NCI-H2029 (cell line): ENCODE measurements at regions not wholly inside any gene's neighbourhood (a gene's known extent, or its start where the extent isn't known, plus 50 kb on each side); places are given as distances from the start of the nearest gene placed in this dataset.

Source experiments
- DNase-seq: peaks from one replicate; lab custom pipeline; 2025; lab: John Stamatoyannopoulos, UW

- DNase-seq: no peak
Observed at GRCh38 chr5:96283589-96283988, 149.5 kb downstream of the PCSK1 start.

DNA sequence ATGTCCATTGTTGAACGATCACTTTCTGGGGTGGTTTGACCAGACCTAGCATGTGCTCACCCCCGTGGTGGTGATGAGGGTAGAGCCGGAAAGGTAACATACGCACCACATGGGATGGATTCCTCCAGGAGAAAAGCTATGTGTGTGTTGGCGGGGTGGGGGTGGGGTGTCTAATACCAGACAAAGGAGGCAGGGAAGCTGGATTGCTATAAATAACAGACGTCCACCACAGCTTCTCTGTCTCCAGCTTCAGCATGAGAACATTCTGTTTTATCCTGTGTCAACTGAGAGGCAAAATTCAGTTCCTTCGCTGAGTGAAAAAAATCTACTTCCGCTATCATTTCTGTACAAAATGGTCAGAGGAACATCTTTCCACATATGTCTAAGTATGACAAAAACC is 151.0 kb downstream of the PCSK1 start:
- no peak for DNase-seq

- DNase-seq: no peak
Observed at GRCh38 chr5:96280946-96281393, 152.1 kb downstream of the PCSK1 start.

DNA sequence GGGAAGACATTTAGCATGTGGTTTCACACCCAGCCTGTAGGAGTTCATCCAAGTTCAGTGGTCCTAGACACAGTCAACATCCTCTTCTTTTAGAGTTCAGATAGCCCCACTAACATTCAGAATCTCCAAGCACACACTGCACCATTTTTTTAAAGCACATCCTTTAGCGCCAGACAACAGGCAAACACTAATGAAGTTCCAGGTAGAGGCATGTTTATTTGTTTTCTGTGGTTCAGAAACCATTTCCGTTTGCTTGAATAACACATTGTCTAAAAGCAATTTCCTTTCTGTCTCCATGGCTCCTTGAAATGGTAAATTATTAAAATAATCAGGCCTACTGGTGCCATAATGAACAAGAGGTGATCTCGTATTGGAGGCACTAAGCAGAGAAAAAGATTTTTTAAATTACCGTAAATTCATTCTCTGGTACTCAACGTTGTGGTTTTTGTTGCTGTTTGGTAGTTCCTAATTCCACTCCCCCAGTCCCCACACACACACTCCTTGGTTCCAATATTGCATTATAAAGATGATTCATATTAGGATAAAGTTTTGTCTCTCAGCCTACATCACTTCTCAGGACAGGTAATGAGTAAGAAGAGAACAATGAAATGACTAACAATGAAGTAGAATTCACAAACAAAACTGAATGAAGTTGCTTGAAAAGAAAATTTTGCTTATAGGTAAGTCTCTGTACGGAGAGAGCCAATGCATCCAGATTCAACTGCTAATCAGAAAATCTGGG is 153.1 kb downstream of the PCSK1 start:
- DNase-seq: no peak

DNA sequence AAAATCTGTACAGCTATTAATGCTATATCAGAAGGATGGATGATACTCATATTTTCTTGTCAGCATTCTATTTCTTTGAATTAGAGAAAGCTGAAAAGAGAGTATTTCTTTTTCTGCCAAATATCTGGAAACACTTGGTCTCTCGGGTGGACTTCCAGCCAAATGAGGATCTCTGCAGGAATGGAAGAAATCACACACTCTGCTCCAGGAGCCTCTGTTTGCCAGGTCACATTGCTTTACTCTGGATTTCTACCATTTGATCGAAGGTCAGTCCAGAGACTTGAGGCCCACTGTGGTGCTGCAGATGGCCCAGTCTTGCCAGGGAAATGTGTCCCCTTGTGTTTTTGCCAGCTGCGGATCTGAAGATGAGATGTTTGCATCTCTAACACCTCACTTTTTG is 154.1 kb downstream of the PCSK1 start:
- no peak for DNase-seq

GRCh38 chr5:96275051-96275450 is 158.0 kb downstream of the PCSK1 start:
- DNase-seq: no peak

- DNase-seq: no peak
Observed at GRCh38 chr5:96265487-96265886, 167.6 kb downstream of the PCSK1 start.

GRCh38 chr5:96264047-96264446 is 169.0 kb downstream of the PCSK1 start:
- no peak for DNase-seq

DNA sequence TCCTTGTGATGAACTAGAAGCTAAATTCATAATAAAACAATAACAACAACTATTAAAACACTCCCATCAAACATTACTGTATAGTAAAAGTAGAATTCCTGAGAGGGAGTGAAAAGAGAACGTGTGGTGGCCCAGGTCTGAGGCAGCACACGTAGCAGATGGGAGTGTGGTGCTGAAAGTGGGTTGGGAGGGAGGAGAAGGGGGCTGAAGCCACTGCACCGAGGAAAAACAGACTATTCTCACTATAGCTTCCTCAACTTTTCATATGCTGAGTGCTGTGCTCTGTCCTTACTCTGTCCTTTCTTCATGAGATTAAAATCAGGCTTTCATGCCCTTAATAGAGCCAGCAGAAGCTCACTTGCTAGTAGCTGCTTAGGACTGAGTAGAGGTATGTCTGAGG is 170.9 kb downstream of the PCSK1 start:
- no peak for DNase-seq

GRCh38 chr5:96260009-96260408 is 173.0 kb downstream of the PCSK1 start:
- no peak for DNase-seq

DNA sequence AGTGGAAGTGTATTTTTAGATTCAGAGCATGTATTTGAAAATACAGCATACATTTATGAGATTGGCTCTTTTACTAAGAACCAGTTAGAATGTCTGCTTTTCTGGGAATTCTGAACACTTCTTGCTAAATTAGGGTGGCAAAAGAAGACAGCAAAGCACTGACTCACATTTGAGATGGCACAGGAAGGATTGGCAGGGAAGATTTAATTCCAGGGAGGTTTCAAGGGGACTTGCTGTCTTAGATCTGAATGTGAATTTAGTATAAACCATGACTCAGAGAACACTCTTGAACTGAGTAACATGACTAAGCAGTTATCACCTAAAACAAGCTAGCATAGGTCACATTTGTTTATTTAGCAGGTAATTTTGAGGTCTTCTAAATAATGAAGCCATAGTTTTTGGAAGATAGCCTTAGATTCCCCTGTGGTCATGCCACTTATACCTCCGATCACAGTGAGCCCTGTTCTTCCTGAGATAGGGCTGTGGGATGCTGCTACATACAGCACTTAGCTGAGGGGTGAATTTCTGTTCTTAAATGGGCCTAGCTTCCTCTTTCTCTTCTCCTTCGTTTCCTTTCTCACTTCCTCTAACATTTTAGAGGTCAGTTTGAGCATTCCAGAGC is 173.8 kb downstream of the PCSK1 start:
- DNase-seq: no peak

GRCh38 chr5:96258692-96259091 is 174.4 kb downstream of the PCSK1 start:
- no peak for DNase-seq

- DNase-seq: no peak
Observed at GRCh38 chr5:96257904-96258303, 175.1 kb downstream of the PCSK1 start.

GRCh38 chr5:96256795-96257470 is 176.1 kb downstream of the PCSK1 start:
- no peak for DNase-seq

DNA sequence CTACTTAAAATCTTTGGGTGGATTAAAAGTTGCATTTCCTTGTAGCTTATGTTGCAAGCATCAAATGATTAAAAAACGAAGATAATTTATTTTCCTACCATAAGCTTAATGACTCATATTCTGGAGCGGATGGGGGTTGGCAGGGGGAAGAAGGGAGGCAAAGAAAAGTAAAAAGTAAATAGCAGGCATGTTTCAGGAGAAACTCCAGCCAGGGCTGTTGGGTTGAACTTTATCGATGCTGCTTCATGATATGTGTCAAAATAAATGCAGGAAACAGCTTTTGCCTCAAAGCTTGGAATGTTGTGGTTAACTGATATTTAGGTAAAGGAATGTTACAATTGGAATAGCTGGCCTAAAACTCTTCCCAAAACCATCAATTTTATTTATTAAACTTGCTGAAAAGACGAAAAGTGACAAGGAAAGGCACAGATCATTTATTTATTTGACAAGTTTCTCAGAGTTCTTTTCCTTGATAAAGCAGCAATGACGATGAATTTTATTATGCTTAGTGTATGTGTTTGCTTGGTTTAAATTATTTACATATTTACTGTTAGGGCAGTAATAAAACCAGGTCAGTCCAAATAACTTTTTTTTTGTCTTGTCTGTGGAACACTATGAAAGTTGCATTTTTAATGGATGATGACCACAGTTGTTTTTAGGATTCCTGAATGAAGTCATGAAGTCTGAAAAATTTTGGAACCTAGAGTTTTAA is 177.9 kb downstream of the PCSK1 start:
- DNase-seq: no peak

- DNase-seq: no peak
Observed at GRCh38 chr5:96253140-96253539, 179.9 kb downstream of the PCSK1 start.

DNA sequence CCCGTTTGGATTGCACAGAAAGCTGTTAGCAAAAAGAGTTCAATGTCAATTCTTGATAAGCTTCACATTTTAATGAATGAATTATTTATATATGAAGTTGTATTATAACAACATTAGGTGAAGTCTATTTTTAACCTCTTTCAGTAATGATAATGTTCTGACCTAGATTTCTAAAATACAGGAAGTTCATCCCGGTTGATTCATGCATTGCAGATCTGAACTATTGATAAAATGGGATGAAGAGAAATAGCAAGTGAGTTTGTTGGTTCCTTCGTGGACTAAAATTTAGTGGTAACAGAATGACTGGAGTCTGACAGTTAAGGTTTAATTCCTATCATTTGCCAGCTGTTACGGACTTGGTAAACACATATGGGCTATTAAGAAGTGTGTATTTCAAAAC is 180.5 kb downstream of the PCSK1 start:
- DNase-seq: no peak

GRCh38 chr5:96250782-96251181 is 182.3 kb downstream of the PCSK1 start:
- no peak for DNase-seq

- no peak for DNase-seq
Observed at GRCh38 chr5:96248131-96248530, 184.9 kb downstream of the PCSK1 start.

DNA sequence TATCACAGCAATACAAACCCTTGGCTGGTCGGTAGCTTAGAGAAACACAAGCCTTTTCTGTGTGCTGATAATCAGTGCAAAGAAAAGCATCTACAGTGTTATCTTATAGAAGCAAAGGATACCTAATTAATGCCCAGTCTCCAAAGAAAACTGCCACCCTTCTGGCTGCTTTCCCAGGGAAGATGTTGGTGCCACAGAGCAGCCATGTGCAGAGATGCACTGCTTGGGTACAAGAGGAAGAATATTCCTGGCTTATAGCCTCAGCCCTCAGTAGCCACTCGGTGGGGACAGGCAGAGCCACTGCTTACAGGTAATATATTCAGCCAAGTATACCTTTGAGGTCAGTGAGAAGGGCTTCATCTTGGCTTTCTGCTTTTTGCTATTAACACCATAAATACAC is 185.3 kb downstream of the PCSK1 start:
- DNase-seq: no peak

DNA sequence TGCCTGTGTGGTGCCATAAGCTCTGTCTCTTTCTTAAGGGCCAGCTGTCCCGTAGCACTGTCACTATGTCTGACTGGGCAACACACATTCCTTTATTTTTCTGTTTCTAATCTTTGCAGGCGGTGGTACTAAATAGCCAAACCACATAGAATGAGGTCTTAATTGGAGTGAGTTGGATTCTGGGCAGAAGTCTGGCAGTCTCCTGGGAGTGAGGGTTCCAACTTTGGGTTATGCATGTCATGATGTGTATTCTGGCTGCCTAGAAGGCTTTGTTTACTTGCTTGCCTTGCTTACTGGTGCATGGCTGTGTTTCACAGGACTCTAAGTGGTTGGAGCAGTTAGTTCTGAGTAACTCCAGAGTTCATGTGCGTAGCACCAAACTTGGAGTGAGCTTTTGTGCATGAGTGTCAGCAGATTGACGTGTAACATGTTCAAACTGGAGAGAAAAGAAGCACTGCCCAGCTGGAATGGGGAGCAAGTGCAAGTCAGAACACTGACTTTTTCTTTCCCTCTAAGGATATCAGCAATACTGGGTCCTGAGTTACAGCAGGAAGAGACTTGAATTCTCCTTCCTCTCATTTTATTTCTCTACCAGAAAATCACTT is 185.8 kb downstream of the PCSK1 start:
- no peak for DNase-seq
